Progenitor cell of endocrine pancreas (in vitro differentiated cells): ENCODE measurements at regions not wholly inside any gene's neighbourhood (a gene's known extent, or its start where the extent isn't known, plus 50 kb on each side); places are given as distances from the start of the nearest gene placed in this dataset.

Experiments
- DNase-seq: peaks from one replicate; pipeline ENCODE4 v3.0.0; 2021; ENCODE audit warnings: low spot score; ENCODE audit not compliant: unreplicated experiment
- H3K27ac Mint-ChIP-seq: 2 replicates; pipeline ENCODE4 v1.8.0; 2021; ENCODE audit warnings: mild to moderate bottlenecking, moderate library complexity, mixed read lengths
- H3K27me3 Mint-ChIP-seq: 2 replicates; pipeline ENCODE4 v1.8.0; 2021; ENCODE audit warnings: mixed read lengths
- H3K36me3 Mint-ChIP-seq: 2 replicates; pipeline ENCODE4 v1.8.0; 2022; ENCODE audit warnings: mixed read lengths; ENCODE audit not compliant: insufficient read depth
- H3K4me1 Mint-ChIP-seq: 2 replicates; pipeline ENCODE4 v1.8.0; 2021; ENCODE audit warnings: low read depth, mixed read lengths
- H3K4me3 Mint-ChIP-seq: 2 replicates; pipeline ENCODE4 v1.8.0; 2021; ENCODE audit warnings: low read depth, mild to moderate bottlenecking, moderate library complexity, mixed read lengths
- H3K9me3 Mint-ChIP-seq: 2 replicates; pipeline ENCODE4 v1.8.0; 2021; ENCODE audit warnings: low read depth, mixed read lengths
- CTCF ChIP-seq: fragments of 200-600 bp; sonication (generic); IDR thresholded peaks from one replicate; pipeline ENCODE4 v1.5.0; 2021; ENCODE audit warnings: antibody characterized with exemption, mild to moderate bottlenecking; ENCODE audit not compliant: unreplicated experiment

- peaks cover 50% of the 10 kb centered on the region for H3K4me1 Mint-ChIP-seq
- H3K27me3 Mint-ChIP-seq: no peaks in the 10 kb centered on the region
- H3K9me3 Mint-ChIP-seq: no peaks in the 10 kb centered on the region
- no peak for TF ChIP-seq CTCF
- peaks cover 5% of the 10 kb centered on the region for H3K36me3 Mint-ChIP-seq
- DNase-seq: no peak
- peak overlapping the region; percentile 8 for H3K27ac Mint-ChIP-seq
- no peak overlapping the region for H3K4me3 Mint-ChIP-seq
Measured at GRCh38 chr17:72566671-72567484, 446.1 kb downstream of the SOX9 start.

- peaks cover 55% of the 10 kb centered on the region for H3K4me1 Mint-ChIP-seq
Measured at GRCh38 chr17:72567774-72568173, 447.0 kb downstream of the SOX9 start.

GRCh38 chr17:72569148-72569946 lies 448.5 kb downstream of the SOX9 start:
- H3K4me3 Mint-ChIP-seq: no peak overlapping the region
- no peak overlapping the region for H3K27ac Mint-ChIP-seq
- H3K27me3 Mint-ChIP-seq: no peaks in the 10 kb centered on the region
- H3K9me3 Mint-ChIP-seq: no peaks in the 10 kb centered on the region
- peaks cover 60% of the 10 kb centered on the region for H3K4me1 Mint-ChIP-seq
- H3K36me3 Mint-ChIP-seq: peaks cover 6% of the 10 kb centered on the region
- TF ChIP-seq CTCF: no peak
- no peak for DNase-seq

More at GRCh38 chr17:72567774-72568173, 447.0 kb downstream of the SOX9 start:
- TF ChIP-seq CTCF: no peak
- Mint-ChIP-seq H3K36me3 (peaks cover 6% of the 10 kb centered on the region), H3K27ac (peak overlapping the region; percentile 8), H3K27me3 (no peaks in the 10 kb centered on the region), H3K4me3 (no peak overlapping the region), H3K9me3 (no peaks in the 10 kb centered on the region)
- DNase-seq: no peak

GRCh38 chr17:72571813-72572396 lies 451.1 kb downstream of the SOX9 start:
- Mint-ChIP-seq H3K27ac (peak overlapping the region; percentile 84), H3K4me3 (peak overlapping the region; percentile 25), H3K27me3 (no peaks in the 10 kb centered on the region), H3K9me3 (no peaks in the 10 kb centered on the region), H3K4me1 (peaks cover 72% of the 10 kb centered on the region), H3K36me3 (peaks cover 2% of the 10 kb centered on the region)
- DNase-seq: no peak
- no peak for TF ChIP-seq CTCF
